Cardiac septum (tissue), 1 donor: ENCODE measurements at regions not wholly inside any gene's neighbourhood (a gene's known extent, or its start where the extent isn't known, plus 50 kb on each side); places are given as distances from the start of the nearest gene placed in this dataset.

Source experiments
- DNase-seq: peaks from one replicate; pipeline ENCODE4 v3.0.0-alpha.2; 2020; ENCODE audit warnings: low spot score
- intact Hi-C: fragments of 100-400 bp; cut with DNase I; formaldehyde crosslinking; loops from one replicate; pipeline ENCODE4 v1.14.0; 2022
- donor health status: DM: no; HTN: no; CAD: no.

- no peak for DNase-seq
- intact Hi-C loops, result no loop called here
These were observed 163.3 kb upstream of the IL12A start for GRCh38 chr3:159825216-159825854.

DNA sequence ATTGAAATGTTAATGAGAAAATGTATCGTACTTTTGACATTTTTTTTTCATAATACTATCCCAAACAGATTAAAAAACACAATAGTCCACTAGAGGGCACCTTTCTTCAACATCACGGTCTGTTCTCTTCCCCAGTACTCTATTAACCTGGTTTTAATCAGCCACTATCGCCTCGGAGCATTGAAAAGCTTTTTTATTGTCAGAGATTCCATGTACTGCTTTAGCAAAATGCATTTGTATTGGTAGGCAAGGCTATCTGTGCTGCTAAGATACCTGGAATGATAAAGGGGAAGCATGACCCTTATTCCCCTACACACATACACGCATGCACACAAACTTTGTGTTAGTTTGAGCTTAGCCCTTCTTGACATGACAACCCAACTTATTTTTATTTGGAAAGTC, 160.1 kb upstream of the IL12A start:
- no peak for DNase-seq
- intact Hi-C loops, result loop anchor here (2.0 kb wide), 2 partner anchors 54 to 180 kb away; no protein-coding TSS in a partner anchor

DNA sequence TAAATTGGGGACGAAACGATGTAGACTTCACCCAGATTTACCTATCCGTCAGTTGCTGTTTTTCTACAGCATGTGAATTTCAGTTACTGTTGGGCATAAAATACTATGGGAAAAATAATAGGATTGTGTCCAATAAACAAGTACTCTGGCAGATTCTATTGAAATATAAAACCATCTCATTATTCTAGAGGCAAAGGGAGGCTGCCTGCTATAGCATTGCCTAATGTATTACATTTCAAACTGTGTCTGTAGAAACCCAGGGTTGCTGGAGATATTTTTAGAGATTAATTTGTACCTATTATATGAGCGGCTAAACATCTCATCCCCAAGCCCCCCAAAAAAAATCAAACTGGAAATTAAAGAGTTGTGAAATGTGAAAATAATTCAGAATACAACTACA, 159.6 kb upstream of the IL12A start:
- intact Hi-C loops, result loop anchor here (2.0 kb wide), 2 partner anchors 54 to 180 kb away; no protein-coding TSS in a partner anchor

DNA sequence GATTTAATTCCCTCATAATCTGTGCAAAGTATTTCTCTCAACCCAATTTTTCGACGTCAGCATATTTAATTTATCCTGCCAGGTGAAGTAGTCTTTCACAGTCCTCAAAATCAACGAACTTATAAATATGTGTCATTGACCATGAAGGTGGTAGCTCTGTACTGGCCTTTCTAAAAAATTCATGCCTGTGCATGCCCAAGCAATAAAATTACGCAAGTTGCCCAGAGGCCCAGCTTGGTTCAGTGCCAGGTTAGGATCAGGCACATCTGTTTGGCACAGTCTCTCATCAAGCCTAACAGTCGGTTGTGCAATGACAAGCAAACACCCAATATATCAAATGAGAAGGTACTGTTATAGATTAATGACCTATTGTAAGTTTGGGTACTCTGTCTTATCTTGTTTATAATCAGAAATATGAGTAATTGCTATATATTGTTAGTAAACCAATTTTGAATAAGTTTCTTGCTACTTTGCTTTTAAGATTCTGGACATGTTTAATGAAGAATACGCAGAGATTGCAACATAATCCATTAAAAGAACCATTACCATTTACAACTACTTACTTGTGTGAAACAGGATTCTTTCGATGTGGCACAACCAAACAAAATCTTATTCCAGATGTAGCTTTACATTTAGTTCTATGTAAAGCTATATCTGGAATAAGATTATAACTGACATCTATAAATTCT, 159.0 kb upstream of the IL12A start:
- intact Hi-C loops, result loop anchor here (2.0 to 10.0 kb wide), 3 partner anchors 53 to 575 kb away; no protein-coding TSS in a partner anchor
- DNase-seq, result no peak

More for the DNA sequence above, 159.6 kb upstream of the IL12A start:
- DNase-seq, result no peak

- no peak for DNase-seq
- intact Hi-C loops, result loop anchor here (10.0 kb wide), 1 partner anchor 574 kb away; no protein-coding TSS in a partner anchor
These were observed 158.0 kb upstream of the IL12A start for GRCh38 chr3:159830523-159831154.

- intact Hi-C loops, result loop anchor here (10.0 kb wide), 1 partner anchor 573 kb away; no protein-coding TSS in a partner anchor
- DNase-seq, result no peak
These were observed 157.2 kb upstream of the IL12A start for GRCh38 chr3:159831466-159831865.

GRCh38 chr3:159832024-159832423, 156.6 kb upstream of the IL12A start:
- intact Hi-C loops, result loop anchor here (10.0 kb wide), 1 partner anchor 573 kb away; no protein-coding TSS in a partner anchor

DNA sequence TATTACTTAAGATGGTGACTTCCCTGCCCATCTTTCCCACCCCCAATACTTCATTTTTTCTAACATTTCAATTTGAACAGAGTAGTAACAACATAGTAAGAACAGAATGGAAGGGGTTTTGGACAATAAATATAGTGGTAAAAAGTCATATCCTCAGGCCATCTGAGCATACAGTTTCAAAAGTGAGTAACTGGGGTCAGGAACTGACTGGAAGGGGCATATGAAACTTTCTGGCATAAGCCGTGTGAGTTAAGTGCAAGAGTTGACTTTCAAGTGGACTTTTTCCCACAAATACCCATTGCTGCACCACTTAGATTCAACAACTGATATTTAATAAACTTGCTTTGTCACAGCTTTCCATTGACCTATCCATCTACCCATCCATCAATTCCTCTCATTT, 153.5 kb upstream of the IL12A start:
- intact Hi-C loops, result loop anchor here (10.0 kb wide), 1 partner anchor 570 kb away; no protein-coding TSS in a partner anchor
- DNase-seq, result no peak

More at GRCh38 chr3:159832024-159832423, 156.6 kb upstream of the IL12A start:
- no peak for DNase-seq

DNA sequence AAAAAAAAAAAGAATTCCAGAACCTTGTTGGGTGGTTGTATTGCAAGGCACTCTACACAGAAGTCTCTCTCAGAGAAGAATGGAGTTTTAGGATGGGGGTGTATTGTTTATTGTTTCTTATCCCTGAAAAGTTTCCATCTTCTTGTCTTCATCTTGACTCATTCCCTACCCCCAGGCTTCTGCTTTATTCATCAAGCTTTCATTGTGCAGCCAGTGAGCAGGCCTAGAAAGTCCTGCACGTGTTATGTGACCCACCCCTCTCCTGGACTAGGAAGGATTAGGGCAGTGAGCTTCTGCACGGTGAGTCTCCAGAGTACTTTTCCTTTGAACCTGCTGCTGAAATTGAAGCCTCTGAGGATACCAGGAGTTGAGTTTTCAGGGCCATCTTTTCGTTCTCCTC, 150.9 kb upstream of the IL12A start:
- intact Hi-C loops, result loop anchor here (2.0 to 10.0 kb wide), 2 partner anchors 15 to 567 kb away; no protein-coding TSS in a partner anchor
- no peak for DNase-seq

DNA sequence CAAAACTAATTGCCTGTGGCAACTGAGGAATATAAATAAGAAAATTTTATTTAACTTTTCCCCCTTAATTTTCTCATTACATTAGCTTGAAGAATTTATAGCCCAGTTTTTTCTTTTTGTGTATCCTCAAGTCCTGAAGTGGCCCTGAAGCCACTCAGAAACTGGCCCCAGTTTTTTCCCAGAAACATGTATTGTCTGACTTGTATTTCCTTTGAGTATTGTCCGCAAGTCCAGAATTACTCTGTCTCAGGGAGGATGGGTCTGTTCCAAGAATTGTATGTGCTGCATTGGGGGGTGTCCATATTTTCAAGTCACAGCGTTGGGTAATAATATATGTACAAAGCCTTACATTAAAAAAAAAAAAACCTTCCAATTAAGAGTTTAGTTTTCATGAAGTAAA, 149.7 kb upstream of the IL12A start:
- DNase-seq, result no peak
- intact Hi-C loops, result loop anchor here (2.0 to 10.0 kb wide), 2 partner anchors 14 to 566 kb away; no protein-coding TSS in a partner anchor

DNA sequence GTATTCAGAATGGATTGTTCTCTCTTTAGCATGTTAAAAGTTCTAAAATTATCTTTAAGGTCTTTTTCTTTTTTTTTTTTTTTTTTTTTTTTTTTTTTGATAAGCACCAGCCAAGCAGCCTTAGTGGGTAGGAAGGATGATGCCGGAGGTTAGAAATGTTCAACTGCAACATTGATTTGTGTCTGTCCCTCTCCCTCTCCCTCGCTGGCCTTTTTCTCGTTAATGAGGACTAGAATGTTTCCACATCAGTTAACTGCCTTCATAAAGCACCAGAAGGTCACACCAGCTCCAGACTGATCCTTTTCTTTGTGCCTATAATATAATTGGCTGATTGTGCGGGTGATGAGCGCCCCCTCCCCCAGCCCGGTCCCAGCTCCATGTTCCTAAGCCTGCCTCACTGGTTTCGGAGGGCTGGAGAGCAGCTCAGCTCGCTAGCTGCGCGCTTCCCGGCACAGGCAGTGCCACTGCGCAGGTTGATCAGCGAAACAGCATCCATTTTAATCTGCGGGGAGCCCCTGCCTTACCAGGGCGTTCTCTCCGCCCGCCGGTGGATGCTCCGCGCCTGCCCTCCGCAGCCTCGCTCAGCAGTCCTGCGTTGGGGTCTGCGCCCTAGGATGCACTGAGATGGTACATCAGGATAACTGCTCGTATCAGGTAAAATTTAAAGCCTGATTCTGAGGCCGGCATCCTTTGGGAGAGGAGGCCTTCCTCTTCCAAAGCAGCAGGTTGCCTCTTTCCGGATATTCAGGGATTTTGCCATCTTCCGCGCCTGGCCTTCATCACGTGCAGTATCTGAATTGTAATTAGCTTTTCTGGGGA, 148.9 kb upstream of the IL12A start, which contains the start of gene SCHIP1:
SCHIP1 (plus strand) TSS at position 301 of the 819 bp plus-strand sequence.
- peak; percentile 81 for DNase-seq
- intact Hi-C loops, result loop anchor here (2.0 to 10.0 kb wide), 2 partner anchors 13 to 565 kb away; no protein-coding TSS in a partner anchor

DNA sequence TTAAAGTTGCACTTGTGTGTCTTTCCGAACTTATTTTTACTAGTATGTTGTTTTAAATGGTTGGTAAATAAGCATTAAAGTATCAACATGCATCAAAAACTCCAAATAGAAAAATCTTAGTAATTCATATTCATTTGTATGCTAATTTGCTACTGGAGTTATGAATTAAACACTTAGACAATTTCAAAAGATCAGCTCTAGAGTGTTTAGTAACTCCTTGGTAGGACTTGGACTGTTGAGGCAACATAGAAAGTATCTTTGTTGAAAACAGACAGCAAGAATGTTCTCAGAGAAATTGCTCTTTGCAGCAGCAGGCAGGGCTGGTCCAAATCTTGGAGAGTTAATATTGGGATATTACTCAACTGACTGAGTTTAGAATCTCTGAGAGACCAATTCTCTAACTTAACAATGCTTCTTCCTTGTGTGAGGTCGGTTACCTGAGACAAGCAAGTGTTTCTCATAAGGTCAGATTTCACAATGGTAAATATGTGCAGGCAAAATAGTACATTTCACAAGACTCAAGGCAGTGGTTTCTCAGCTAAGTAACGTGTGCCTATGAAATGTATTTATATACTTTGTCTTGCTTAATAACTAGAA, 147.8 kb upstream of the IL12A start:
- DNase-seq, result no peak
- intact Hi-C loops, result no loop called here

DNA sequence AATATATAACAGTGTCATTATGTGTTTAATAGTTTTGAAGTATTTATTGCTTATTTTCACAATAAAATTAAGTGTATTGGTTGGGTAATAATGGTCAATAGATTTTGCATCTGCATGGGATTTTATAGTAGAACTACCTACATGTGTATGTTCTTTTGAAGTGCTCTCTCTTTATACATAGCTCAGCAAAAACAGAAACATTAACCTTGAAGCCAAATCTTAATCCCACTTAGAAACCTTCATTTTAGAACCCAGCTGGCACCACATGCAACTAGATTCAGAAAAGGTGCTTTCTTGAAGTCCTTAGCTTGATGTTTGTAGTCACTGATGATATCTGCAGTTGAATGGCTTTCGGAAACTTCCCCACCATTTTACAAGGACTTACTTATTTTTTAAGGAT, 146.9 kb upstream of the IL12A start:
- intact Hi-C loops, result no loop called here

DNA sequence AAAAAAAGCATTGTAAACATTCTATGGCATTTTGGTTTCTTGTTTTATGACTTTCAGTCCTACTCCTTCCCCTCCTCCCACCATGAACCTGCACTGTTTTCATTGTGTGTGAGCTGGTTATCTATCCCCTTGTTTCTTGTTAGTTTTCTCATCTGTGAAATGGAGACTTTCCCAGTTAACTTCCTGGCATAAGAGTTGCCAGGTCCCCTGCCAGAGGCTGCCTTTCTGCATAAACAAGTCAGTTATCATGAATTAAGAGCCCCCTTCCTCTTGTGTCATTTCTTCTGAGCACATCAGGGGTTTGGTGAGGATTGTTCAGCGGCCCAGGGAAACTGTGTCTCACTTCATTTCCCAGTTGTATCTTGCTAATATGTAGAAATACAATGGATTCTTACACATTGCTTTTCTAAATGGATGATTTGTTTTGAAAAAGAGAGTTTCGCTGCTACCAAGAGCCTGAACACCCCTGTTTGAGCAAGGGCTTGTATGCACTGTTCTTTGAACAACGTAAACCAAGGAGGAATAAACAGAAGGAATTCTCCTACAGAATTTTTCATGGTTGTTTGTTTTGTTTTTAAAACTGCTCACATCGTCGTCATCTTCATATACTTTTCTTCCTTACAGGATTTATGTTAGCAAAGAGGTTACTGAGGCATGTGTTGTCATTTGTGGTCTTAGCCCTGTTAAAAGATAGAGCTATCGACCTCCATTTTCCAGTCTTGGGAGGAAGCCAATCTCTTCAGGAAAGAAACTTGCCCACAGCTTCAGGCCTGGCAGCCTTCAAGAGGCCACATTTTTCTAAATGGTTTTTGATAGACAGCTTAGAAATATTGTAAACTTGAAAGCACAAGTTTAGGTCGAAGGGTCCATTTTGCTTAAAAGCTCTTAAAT, 144.6 kb upstream of the IL12A start:
- no peak for DNase-seq
- intact Hi-C loops, result no loop called here

More for the DNA sequence above, 146.9 kb upstream of the IL12A start:
- no peak for DNase-seq

DNA sequence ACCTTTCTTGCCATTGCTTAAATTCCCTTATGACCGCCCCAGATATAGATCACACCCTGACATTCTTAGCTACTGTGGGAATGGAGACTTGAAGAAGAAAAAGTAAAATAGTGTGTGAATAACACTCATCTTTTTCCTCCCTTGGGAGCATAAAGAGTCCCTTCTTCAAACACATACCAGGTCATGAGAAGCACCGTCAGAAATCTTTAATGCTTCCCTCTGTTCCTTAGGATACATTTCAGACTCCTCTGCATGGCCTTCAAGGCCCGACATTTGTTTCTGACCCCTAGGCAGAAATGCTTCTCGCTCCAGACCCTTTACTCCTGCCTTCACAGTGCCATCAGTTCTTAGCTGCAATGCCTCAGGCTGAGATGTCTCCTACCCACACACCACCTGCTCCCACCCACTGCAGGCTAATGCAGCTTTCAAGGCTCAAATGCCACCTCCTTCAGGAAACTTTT, 143.8 kb upstream of the IL12A start:
- DNase-seq, result no peak
- intact Hi-C loops, result no loop called here

GRCh38 chr3:159845737-159846136, 142.9 kb upstream of the IL12A start:
- intact Hi-C loops, result no loop called here
- DNase-seq, result no peak

- no peak for DNase-seq
- intact Hi-C loops, result no loop called here
These were observed 142.4 kb upstream of the IL12A start for GRCh38 chr3:159846255-159846654.
